ENCODE measurements at regions not wholly inside any gene's neighbourhood (a gene's known extent, or its start where the extent isn't known, plus 50 kb on each side); places are given as distances from the start of the nearest gene placed in this dataset.

DNA sequence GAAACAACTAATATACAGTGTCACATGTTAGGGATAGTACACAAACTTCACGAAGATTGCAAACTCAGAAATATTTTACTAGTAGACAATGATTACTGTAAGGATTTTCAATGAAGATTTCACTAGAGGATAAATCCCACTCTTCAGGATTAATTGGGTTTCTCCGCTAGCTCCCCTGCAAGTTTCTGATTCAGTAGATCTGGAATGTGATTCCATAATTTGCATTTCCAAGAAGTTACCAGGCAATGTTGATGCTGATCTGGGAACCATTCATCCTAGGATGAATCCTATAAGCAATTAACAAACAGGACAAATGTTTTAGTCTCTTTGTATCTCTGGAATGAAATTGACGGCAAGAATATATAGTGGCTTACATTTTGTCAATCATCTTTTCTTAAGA, 272.4 kb downstream of the ALX1 start:
- Histone ChIP-seq H3K4me2 (ENCODE audit: low read length) (no peak overlapping the region), H3K79me2 (ENCODE audit: control insufficient read depth, insufficient read depth, low read length, poor library complexity) (no peaks in the 10 kb centered on the region), H2AK5ac (ENCODE audit: low read length) (no peak overlapping the region), H2BK120ac (ENCODE audit: insufficient read depth, low read length, poor library complexity) (no peak overlapping the region), H3K14ac (ENCODE audit: low read length) (no peak overlapping the region), H3K9ac (ENCODE audit: low read length) (no peak overlapping the region), H4K91ac (ENCODE audit: low read depth, low read length) (no peak overlapping the region), H3K79me1 (ENCODE audit: low read length) (no peaks in the 10 kb centered on the region), H2BK5ac (ENCODE audit: low read depth, low read length, poor library complexity) (no peak overlapping the region), H2BK12ac (ENCODE audit: low read length) (no peak overlapping the region), H2AFZ (ENCODE audit: insufficient read depth, low read length, poor library complexity) (no peak overlapping the region), H4K12ac (ENCODE audit: low read depth, low read length) (no peak overlapping the region), H4K8ac (ENCODE audit: low read depth, low read length) (no peak overlapping the region), H3K23ac (ENCODE audit: low read length) (no peak overlapping the region), H3K4ac (ENCODE audit: low read depth, low read length) (no peak overlapping the region), H3K27me3 (ENCODE audit: insufficient read depth, low read length) (no peaks in the 10 kb centered on the region), H3K27ac (ENCODE audit: low read depth, low read length) (no peak overlapping the region), H3K9me3 (ENCODE audit: insufficient read depth, low read depth, low read length) (no peaks in the 10 kb centered on the region), H3K4me3 (ENCODE audit: low read depth, low read length) (no peak overlapping the region), H3K4me1 (ENCODE audit: control insufficient read depth in 1 of 2, insufficient read depth in 2 of 2, low read length in 2 of 2) (no peaks in the 10 kb centered on the region), H3K36me3 (ENCODE audit: control insufficient read depth in 1 of 2, insufficient read depth in 2 of 2, low read length in 2 of 2) (no peaks in the 10 kb centered on the region), H3K18ac (ENCODE audit: low read length) (no peak overlapping the region)
- no peak for DNase-seq
- WGBS (ENCODE audit: extremely low coverage, insufficient coverage, insufficient read length), result no CpG with 5 or more reads among the region's 3 CpGs

DNA sequence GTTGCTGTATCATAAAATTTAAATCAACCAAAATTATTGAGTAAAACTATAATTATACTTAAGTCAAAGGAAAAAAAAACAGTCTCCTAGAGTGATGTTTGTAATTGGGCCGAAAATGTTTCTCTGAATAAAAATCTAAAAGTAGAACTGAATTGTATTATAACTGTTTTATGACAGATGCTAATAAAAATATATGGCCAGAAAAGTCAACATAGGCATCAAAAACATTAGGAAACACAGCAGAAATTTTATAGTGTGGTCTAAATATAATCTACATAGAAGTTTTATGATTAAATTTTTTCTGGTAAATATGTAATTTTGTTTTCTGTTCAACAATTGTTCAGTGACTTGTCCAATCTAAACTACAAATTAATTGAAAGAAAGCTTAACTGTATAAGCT, 277.8 kb downstream of the ALX1 start:
- Histone ChIP-seq H3K9ac (ENCODE audit: low read length) (no peak overlapping the region), H3K27ac (ENCODE audit: low read depth, low read length) (no peak overlapping the region), H3K18ac (ENCODE audit: low read length) (no peak overlapping the region), H4K8ac (ENCODE audit: low read depth, low read length) (no peak overlapping the region), H3K4me1 (ENCODE audit: control insufficient read depth in 1 of 2, insufficient read depth in 2 of 2, low read length in 2 of 2) (no peaks in the 10 kb centered on the region), H3K23ac (ENCODE audit: low read length) (no peak overlapping the region), H3K9me3 (ENCODE audit: insufficient read depth, low read depth, low read length) (no peaks in the 10 kb centered on the region), H2BK120ac (ENCODE audit: insufficient read depth, low read length, poor library complexity) (no peak overlapping the region), H4K12ac (ENCODE audit: low read depth, low read length) (no peak overlapping the region), H3K14ac (ENCODE audit: low read length) (no peak overlapping the region), H2AK5ac (ENCODE audit: low read length) (no peak overlapping the region), H3K4ac (ENCODE audit: low read depth, low read length) (no peak overlapping the region), H2AFZ (ENCODE audit: insufficient read depth, low read length, poor library complexity) (no peak overlapping the region), H3K79me2 (ENCODE audit: control insufficient read depth, insufficient read depth, low read length, poor library complexity) (no peaks in the 10 kb centered on the region), H3K27me3 (ENCODE audit: insufficient read depth, low read length) (no peaks in the 10 kb centered on the region), H4K91ac (ENCODE audit: low read depth, low read length) (no peak overlapping the region), H2BK5ac (ENCODE audit: low read depth, low read length, poor library complexity) (no peak overlapping the region), H3K4me2 (ENCODE audit: low read length) (no peak overlapping the region), H3K36me3 (ENCODE audit: control insufficient read depth in 1 of 2, insufficient read depth in 2 of 2, low read length in 2 of 2) (no peaks in the 10 kb centered on the region), H3K79me1 (ENCODE audit: low read length) (no peaks in the 10 kb centered on the region), H3K4me3 (ENCODE audit: low read depth, low read length) (no peak overlapping the region), H2BK12ac (ENCODE audit: low read length) (no peak overlapping the region)
- DNase-seq, result no peak
- WGBS (ENCODE audit: extremely low coverage, insufficient coverage, insufficient read length), result no CpG with 5 or more reads among the region's 1 CpG

DNA sequence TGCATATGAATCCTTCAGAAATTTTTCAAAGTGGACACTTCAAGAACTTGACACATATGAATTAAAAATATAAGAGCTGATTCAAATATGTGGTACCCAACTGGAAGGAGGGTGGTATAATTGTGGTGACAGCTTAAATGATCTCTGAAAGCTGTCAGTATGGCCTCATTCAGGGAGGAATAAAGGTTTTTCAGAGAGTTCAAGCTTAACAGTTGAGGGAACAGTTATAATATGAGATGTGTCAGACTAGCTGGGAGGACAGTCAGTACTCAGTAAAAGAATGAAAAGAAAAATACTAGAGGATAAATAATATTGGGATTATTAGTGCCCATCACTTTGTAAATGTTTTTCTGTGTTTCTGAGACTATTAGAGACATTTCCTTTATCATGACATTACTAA, 277.5 kb downstream of the RASSF9 start:
- Histone ChIP-seq H2BK12ac (ENCODE audit: low read length) (no peak overlapping the region), H3K27ac (ENCODE audit: low read depth, low read length) (no peak overlapping the region), H3K27me3 (ENCODE audit: insufficient read depth, low read length) (no peaks in the 10 kb centered on the region), H3K23ac (ENCODE audit: low read length) (no peak overlapping the region), H3K18ac (ENCODE audit: low read length) (no peak overlapping the region), H3K9me3 (ENCODE audit: insufficient read depth, low read depth, low read length) (no peaks in the 10 kb centered on the region), H2BK120ac (ENCODE audit: insufficient read depth, low read length, poor library complexity) (no peak overlapping the region), H4K8ac (ENCODE audit: low read depth, low read length) (no peak overlapping the region), H2AK5ac (ENCODE audit: low read length) (no peak overlapping the region), H4K91ac (ENCODE audit: low read depth, low read length) (no peak overlapping the region), H3K79me1 (ENCODE audit: low read length) (no peaks in the 10 kb centered on the region), H4K12ac (ENCODE audit: low read depth, low read length) (no peak overlapping the region), H2AFZ (ENCODE audit: insufficient read depth, low read length, poor library complexity) (no peak overlapping the region), H3K4me2 (ENCODE audit: low read length) (no peak overlapping the region), H3K4me3 (ENCODE audit: low read depth, low read length) (no peak overlapping the region), H2BK5ac (ENCODE audit: low read depth, low read length, poor library complexity) (no peak overlapping the region), H3K79me2 (ENCODE audit: control insufficient read depth, insufficient read depth, low read length, poor library complexity) (no peaks in the 10 kb centered on the region), H3K36me3 (ENCODE audit: control insufficient read depth in 1 of 2, insufficient read depth in 2 of 2, low read length in 2 of 2) (no peaks in the 10 kb centered on the region), H3K14ac (ENCODE audit: low read length) (no peak overlapping the region), H3K4me1 (ENCODE audit: control insufficient read depth in 1 of 2, insufficient read depth in 2 of 2, low read length in 2 of 2) (no peaks in the 10 kb centered on the region), H3K9ac (ENCODE audit: low read length) (no peak overlapping the region), H3K4ac (ENCODE audit: low read depth, low read length) (no peak overlapping the region)
- no peak for DNase-seq

DNA sequence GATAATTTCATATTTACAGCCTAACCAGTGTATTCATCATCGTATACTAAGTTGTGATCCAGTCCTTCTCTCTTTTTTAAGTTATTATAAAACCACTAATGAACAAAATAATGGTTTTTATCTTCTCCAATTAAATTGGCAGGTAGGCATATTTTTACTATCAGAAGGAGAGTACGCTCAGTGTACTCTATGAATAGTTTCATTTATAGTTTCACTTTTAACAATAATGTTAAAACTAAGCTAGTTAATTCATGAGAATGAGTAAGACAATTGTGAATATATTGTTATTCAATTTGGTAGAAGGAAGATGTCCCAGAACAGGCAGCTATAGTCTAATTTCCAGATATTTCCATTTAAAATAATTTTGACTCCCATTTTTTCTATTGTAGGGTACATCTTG, 277.1 kb downstream of the RASSF9 start:
- H3K18ac ChIP-seq (ENCODE audit: low read length), result no peak overlapping the region
- no peak overlapping the region for H2BK120ac ChIP-seq (ENCODE audit: insufficient read depth, low read length, poor library complexity)

DNA sequence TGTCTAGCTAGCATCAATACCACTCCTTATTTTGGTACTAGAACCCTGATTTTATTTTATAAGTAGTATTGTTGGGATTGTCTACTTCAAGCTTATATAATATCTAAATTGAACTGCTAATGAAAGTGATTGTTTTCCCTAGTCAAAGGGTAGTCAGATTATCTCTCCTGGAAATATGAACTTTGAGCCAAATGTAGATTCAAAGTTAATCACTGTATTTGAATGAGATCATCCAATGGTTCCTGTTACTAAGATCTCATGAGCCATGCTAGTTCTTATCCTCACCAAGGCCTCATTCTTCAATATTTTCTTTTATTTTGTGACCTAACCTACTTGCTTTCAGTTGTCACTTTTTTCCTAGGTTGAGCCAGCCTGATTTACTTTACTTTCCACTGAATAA, 276.7 kb downstream of the RASSF9 start:
- Histone ChIP-seq H3K23ac (ENCODE audit: low read length) (no peak overlapping the region), H3K4ac (ENCODE audit: low read depth, low read length) (no peak overlapping the region), H2AFZ (ENCODE audit: insufficient read depth, low read length, poor library complexity) (no peak overlapping the region), H4K91ac (ENCODE audit: low read depth, low read length) (no peak overlapping the region), H2AK5ac (ENCODE audit: low read length) (no peak overlapping the region), H4K12ac (ENCODE audit: low read depth, low read length) (no peak overlapping the region), H3K4me2 (ENCODE audit: low read length) (no peak overlapping the region), H3K36me3 (ENCODE audit: control insufficient read depth in 1 of 2, insufficient read depth in 2 of 2, low read length in 2 of 2) (no peaks in the 10 kb centered on the region), H2BK120ac (ENCODE audit: insufficient read depth, low read length, poor library complexity) (no peak overlapping the region), H3K27ac (ENCODE audit: low read depth, low read length) (no peak overlapping the region), H2BK5ac (ENCODE audit: low read depth, low read length, poor library complexity) (no peak overlapping the region), H3K4me3 (ENCODE audit: low read depth, low read length) (no peak overlapping the region), H4K8ac (ENCODE audit: low read depth, low read length) (no peak overlapping the region), H2BK12ac (ENCODE audit: low read length) (no peak overlapping the region), H3K9me3 (ENCODE audit: insufficient read depth, low read depth, low read length) (no peaks in the 10 kb centered on the region), H3K27me3 (ENCODE audit: insufficient read depth, low read length) (no peaks in the 10 kb centered on the region), H3K18ac (ENCODE audit: low read length) (no peak overlapping the region), H3K14ac (ENCODE audit: low read length) (no peak overlapping the region), H3K79me2 (ENCODE audit: control insufficient read depth, insufficient read depth, low read length, poor library complexity) (no peaks in the 10 kb centered on the region), H3K4me1 (ENCODE audit: control insufficient read depth in 1 of 2, insufficient read depth in 2 of 2, low read length in 2 of 2) (no peaks in the 10 kb centered on the region), H3K9ac (ENCODE audit: low read length) (no peak overlapping the region), H3K79me1 (ENCODE audit: low read length) (no peaks in the 10 kb centered on the region)
- DNase-seq, result no peak

More for the DNA sequence above, 277.1 kb downstream of the RASSF9 start:
- Histone ChIP-seq H2AK5ac (ENCODE audit: low read length) (no peak overlapping the region), H3K4ac (ENCODE audit: low read depth, low read length) (no peak overlapping the region), H4K8ac (ENCODE audit: low read depth, low read length) (no peak overlapping the region), H2AFZ (ENCODE audit: insufficient read depth, low read length, poor library complexity) (no peak overlapping the region), H3K27ac (ENCODE audit: low read depth, low read length) (no peak overlapping the region), H4K12ac (ENCODE audit: low read depth, low read length) (no peak overlapping the region), H3K36me3 (ENCODE audit: control insufficient read depth in 1 of 2, insufficient read depth in 2 of 2, low read length in 2 of 2) (no peaks in the 10 kb centered on the region), H2BK12ac (ENCODE audit: low read length) (no peak overlapping the region), H3K14ac (ENCODE audit: low read length) (no peak overlapping the region), H2BK5ac (ENCODE audit: low read depth, low read length, poor library complexity) (no peak overlapping the region), H3K4me3 (ENCODE audit: low read depth, low read length) (no peak overlapping the region), H3K27me3 (ENCODE audit: insufficient read depth, low read length) (no peaks in the 10 kb centered on the region), H3K79me2 (ENCODE audit: control insufficient read depth, insufficient read depth, low read length, poor library complexity) (no peaks in the 10 kb centered on the region), H3K4me2 (ENCODE audit: low read length) (no peak overlapping the region), H3K4me1 (ENCODE audit: control insufficient read depth in 1 of 2, insufficient read depth in 2 of 2, low read length in 2 of 2) (no peaks in the 10 kb centered on the region), H3K23ac (ENCODE audit: low read length) (no peak overlapping the region), H3K9me3 (ENCODE audit: insufficient read depth, low read depth, low read length) (no peaks in the 10 kb centered on the region), H4K91ac (ENCODE audit: low read depth, low read length) (no peak overlapping the region), H3K9ac (ENCODE audit: low read length) (no peak overlapping the region), H3K79me1 (ENCODE audit: low read length) (no peaks in the 10 kb centered on the region)
- DNase-seq, result no peak
- WGBS (ENCODE audit: extremely low coverage, insufficient coverage, insufficient read length), result no CpG with 5 or more reads among the region's 2 CpGs
